PC-9 (cell line): ENCODE measurements at regions not wholly inside any gene's neighbourhood (a gene's known extent, or its start where the extent isn't known, plus 50 kb on each side); places are given as distances from the start of the nearest gene placed in this dataset.

Experiments
- BruUV-seq: library from RNA; stranded (reverse); fragments of 400-500 nt; replicated peaks from 2 replicates; lab custom pipeline; 2021; lab: Mats Ljungman, UMichigan
- CTCF ChIA-PET: fragments of 300-600 bp; sonication (Branson Sonifier 250); formaldehyde crosslinking; loops from one replicate; lab custom pipeline; 2022; ENCODE audit warnings: antibody characterized with exemption; lab: Charles Lee
- POLR2A ChIA-PET: fragments of 300-600 bp; sonication (Branson Sonifier 250); formaldehyde crosslinking; loops from one replicate; lab custom pipeline; 2022; ENCODE audit warnings: antibody characterized with exemption; ENCODE audit not compliant: unreplicated experiment; lab: Charles Lee
- DNase-seq, 2 experiments: peaks; one replicate each; pipeline versions ENCODE4 v3.0.0 to v3.0.0-alpha.2; 2015 to 2022; ENCODE audit warnings: mixed read lengths in 1 of 2
- H2AFZ ChIP-seq: fragments of 200-600 bp; sonication (generic); 2 replicates; pipeline ENCODE4 v1.8.1; 2017; ENCODE audit warnings: antibody characterized with exemption
- H3F3A ChIP-seq: fragments of 200-600 bp; sonication (generic); 2 replicates; pipeline ENCODE4 v1.8.1; 2017; ENCODE audit warnings: antibody characterized with exemption, mild to moderate bottlenecking, low read depth; ENCODE audit not compliant: insufficient read depth
- H3K27ac ChIP-seq: fragments of 200-600 bp; sonication (generic); 2 replicates; pipeline ENCODE4 v1.6.1; 2016; ENCODE audit warnings: mixed run types
- H3K27me3 ChIP-seq: fragments of 200-600 bp; sonication (generic); 2 replicates; pipeline ENCODE4 v1.6.1; 2016; ENCODE audit warnings: low read depth, mixed run types; ENCODE audit not compliant: insufficient read depth
- H3K36me3 ChIP-seq: fragments of 200-600 bp; sonication (generic); 2 replicates; pipeline ENCODE4 v1.6.1; 2016; ENCODE audit warnings: low read depth, mixed run types
- H3K4me1 ChIP-seq: fragments of 200-600 bp; sonication (generic); replicated peaks from 2 replicates; pipeline ENCODE4 v1.6.1; 2016; ENCODE audit warnings: mixed run types; ENCODE audit not compliant: insufficient read depth
- H3K4me2 ChIP-seq: fragments of 200-600 bp; sonication (generic); 2 replicates; pipeline ENCODE4 v1.6.1; 2017; ENCODE audit warnings: mixed run types
- H3K4me3 ChIP-seq: fragments of 200-600 bp; sonication (generic); 2 replicates; pipeline ENCODE4 v1.6.1; 2016; ENCODE audit warnings: mixed run types
- H3K79me2 ChIP-seq: fragments of 200-600 bp; sonication (generic); 2 replicates; pipeline ENCODE4 v1.6.1; 2017; ENCODE audit warnings: low read depth, mixed run types
- H3K9me2 ChIP-seq: fragments of 200-600 bp; sonication (generic); 2 replicates; pipeline ENCODE4 v1.8.1; 2017; ENCODE audit warnings: mild to moderate bottlenecking; ENCODE audit not compliant: insufficient read depth
- H3K9me3 ChIP-seq: fragments of 200-600 bp; sonication (generic); 2 replicates; pipeline ENCODE4 v1.8.1; 2016; ENCODE audit warnings: low read depth; ENCODE audit not compliant: insufficient read depth
- H4K20me1 ChIP-seq: fragments of 200-600 bp; sonication (generic); 2 replicates; pipeline ENCODE4 v1.8.1; 2017; ENCODE audit not compliant: insufficient read depth
- EZH2 ChIP-seq: fragments of 200-600 bp; sonication (generic); IDR thresholded peaks from 2 replicates; pipeline ENCODE4 v1.8.0; 2017; ENCODE audit warnings: antibody characterized with exemption, low read depth
- intact Hi-C: fragments of 100-400 bp; cut with micrococcal nuclease; formaldehyde crosslinking; loops from one replicate; pipeline ENCODE4 v1.10.0; 2022; ENCODE audit not compliant: unreplicated experiment
- TF ChIP-seq, protein P1 (sequence below): fragments of 200-600 bp; sonication (generic); conservative IDR thresholded peaks from 2 replicates; pipeline ENCODE4 v1.6.1; 2017; ENCODE audit warnings: mixed run types, antibody characterized with exemption, mild to moderate bottlenecking, moderate library complexity

DNA sequence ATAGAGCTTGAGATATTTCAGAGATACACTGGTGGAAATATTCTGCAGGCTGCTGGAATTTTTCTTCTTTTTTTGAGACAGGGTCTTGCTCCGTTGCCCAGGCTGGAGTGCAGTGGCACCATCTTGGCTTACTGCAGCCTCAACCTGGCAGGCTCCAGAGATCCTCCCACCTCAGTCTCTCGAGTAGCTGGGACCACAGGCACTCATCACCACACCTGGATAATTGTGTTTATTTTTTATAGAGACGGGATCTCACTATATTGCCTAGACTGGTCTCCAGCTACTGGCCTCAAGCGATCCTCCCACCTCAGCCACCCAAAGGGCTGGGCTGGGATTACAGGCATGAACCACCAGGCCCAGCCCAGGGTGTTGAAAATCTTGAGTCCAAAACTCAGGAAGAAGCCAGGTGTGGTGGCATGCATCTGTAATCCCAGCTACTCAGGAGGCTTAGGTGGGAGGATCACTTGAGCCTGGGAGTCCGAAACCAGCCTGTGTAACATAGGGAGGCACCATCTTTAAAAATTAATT, 55.7 kb upstream of the FOXK1 start:
- BruUV-seq = no TSS peak
- Histone ChIP-seq H3F3A (peaks cover 4% of the 10 kb centered on the region; the same call in 1 of the 2 replicates), H3K27ac (no peak overlapping the region), H3K36me3 (no peaks in the 10 kb centered on the region), H3K4me3 (no peak overlapping the region), H3K9me2 (no peaks in the 10 kb centered on the region), H3K79me2 (no peaks in the 10 kb centered on the region), H4K20me1 (no peaks in the 10 kb centered on the region), H3K9me3 (no peaks in the 10 kb centered on the region), H3K27me3 (peaks cover 39% of the 10 kb centered on the region), H2AFZ (no peak overlapping the region), H3K4me2 (no peak overlapping the region), H3K4me1 (peaks cover 3% of the 10 kb centered on the region)
- intact Hi-C loops = no loop called here
- TF ChIP-seq, protein P1, sequence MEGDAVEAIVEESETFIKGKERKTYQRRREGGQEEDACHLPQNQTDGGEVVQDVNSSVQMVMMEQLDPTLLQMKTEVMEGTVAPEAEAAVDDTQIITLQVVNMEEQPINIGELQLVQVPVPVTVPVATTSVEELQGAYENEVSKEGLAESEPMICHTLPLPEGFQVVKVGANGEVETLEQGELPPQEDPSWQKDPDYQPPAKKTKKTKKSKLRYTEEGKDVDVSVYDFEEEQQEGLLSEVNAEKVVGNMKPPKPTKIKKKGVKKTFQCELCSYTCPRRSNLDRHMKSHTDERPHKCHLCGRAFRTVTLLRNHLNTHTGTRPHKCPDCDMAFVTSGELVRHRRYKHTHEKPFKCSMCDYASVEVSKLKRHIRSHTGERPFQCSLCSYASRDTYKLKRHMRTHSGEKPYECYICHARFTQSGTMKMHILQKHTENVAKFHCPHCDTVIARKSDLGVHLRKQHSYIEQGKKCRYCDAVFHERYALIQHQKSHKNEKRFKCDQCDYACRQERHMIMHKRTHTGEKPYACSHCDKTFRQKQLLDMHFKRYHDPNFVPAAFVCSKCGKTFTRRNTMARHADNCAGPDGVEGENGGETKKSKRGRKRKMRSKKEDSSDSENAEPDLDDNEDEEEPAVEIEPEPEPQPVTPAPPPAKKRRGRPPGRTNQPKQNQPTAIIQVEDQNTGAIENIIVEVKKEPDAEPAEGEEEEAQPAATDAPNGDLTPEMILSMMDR = no peak
- TF ChIP-seq EZH2 = no peak
- POLR2A ChIA-PET = no interaction called here
- CTCF ChIA-PET = interaction anchor here (0.6 kb wide), 2 partner anchors 65 to 205 kb away, joined by 3 to 8 read pairs; no protein-coding TSS in a partner anchor
- DNase-seq = no peak

DNA sequence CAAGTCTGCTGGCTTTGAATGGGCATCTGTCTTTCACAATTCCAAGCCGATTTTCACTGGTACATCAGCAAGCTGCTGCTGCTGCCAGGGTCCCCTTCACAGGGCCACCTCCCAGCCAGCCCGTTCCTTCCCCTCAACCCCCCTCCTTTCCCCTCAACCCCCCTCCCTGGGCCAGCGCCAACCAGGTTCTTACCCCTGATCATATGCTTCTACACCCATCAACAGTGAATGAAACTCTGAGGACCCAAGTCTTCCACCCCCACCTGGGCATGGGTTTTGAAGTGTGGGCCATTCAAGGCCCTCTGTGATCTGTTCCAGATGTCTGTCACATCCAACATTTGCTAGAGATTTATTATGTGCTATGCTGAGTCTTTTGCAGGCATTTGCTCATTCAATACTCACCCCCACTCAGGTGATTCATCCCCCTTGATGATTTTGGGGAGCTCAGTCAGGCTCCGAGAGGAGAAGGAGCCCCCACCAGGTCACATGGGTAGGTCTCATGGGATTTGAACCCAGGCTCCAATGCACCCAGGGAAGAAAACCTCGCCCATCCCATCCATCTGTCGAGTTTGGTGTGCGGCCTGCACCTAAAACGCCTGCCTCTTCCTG, 52.7 kb upstream of the FOXK1 start:
- ChIA-PET POLR2A (no interaction called here), CTCF (no interaction called here)
- no peaks in the 10 kb centered on the region for H3K36me3 ChIP-seq
- no peaks in the 10 kb centered on the region for H3K9me3 ChIP-seq
- TF ChIP-seq, protein P1 = no peak
- no peak for TF ChIP-seq EZH2
- no peak for DNase-seq
- H2AFZ ChIP-seq = no peak overlapping the region
- no peak overlapping the region for H3K4me2 ChIP-seq
- peaks cover 9% of the 10 kb centered on the region; the same call in 1 of the 2 replicates for H3F3A ChIP-seq
- H3K9me2 ChIP-seq = no peaks in the 10 kb centered on the region
- H3K79me2 ChIP-seq = no peaks in the 10 kb centered on the region
- H3K27ac ChIP-seq = no peak overlapping the region
- no TSS peak for BruUV-seq
- peaks cover 13% of the 10 kb centered on the region for H3K4me1 ChIP-seq
- H3K27me3 ChIP-seq = peaks cover 39% of the 10 kb centered on the region
- H4K20me1 ChIP-seq = no peaks in the 10 kb centered on the region
- intact Hi-C loops = no loop called here
- no peak overlapping the region for H3K4me3 ChIP-seq

DNA sequence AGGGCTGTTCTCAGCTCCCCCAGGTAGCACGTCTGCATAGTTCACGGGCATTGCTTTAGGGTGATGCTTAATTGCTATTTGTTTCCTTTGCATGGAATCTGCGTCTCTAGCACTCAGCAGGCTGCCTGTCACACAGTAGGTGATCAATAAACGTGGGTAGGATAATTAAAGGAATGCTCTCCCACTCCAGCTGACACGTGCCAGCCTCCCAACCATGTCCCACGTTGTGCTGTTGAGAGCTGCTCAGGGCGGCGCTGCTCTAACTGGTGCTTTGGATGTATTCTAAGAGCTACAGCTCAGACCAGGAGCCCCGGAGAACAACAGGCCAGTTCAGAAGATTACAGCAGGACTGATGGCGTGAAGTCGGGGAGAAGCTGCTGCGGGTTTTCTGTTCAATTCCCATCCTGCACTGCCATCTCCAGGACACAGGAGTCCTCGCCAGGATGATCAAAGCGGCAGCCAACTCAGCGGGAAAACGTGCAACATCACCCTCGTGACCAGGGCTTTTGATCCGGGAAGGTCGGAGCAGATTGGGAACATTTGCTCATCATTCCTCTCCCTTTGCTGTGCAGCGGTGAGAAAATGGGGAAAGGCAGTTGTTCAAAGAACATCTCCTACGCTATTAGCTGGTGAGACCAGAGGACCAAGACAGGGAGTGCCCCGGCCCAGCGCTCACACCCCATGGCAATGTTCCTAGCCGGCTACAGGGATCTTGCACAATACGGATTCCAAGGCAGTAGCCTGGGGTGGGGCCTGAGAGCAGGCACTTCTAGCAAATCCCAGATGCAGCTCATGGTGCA, 50.5 kb upstream of the FOXK1 start:
- H3K9me2 ChIP-seq = no peaks in the 10 kb centered on the region
- CTCF ChIA-PET = interaction anchor here (0.7 to 1.0 kb wide), 2 partner anchors 10 to 108 kb away, joined by 3 to 5 read pairs; no protein-coding TSS in a partner anchor
- H3K9me3 ChIP-seq = no peaks in the 10 kb centered on the region
- H3K4me3 ChIP-seq = peak overlapping the region; percentile 36; the same call in 1 of the 2 replicates
- no peaks in the 10 kb centered on the region for H3K79me2 ChIP-seq
- peaks cover 9% of the 10 kb centered on the region; the same call in 1 of the 2 replicates for H3F3A ChIP-seq
- H3K27me3 ChIP-seq = peaks cover 27% of the 10 kb centered on the region
- POLR2A ChIA-PET = interaction anchor here (1.4 to 1.7 kb wide), 2 partner anchors 10 to 114 kb away, joined by 11 to 16 read pairs; no protein-coding TSS in a partner anchor
- BruUV-seq = no TSS peak
- no peak overlapping the region for H3K27ac ChIP-seq
- peak overlapping the region; percentile 75 for H2AFZ ChIP-seq
- peaks cover 13% of the 10 kb centered on the region for H3K4me1 ChIP-seq
- intact Hi-C loops = loop anchor here (1.0 to 5.0 kb wide), 3 partner anchors 20 to 1759 kb away; no protein-coding TSS in a partner anchor
- H3K36me3 ChIP-seq = no peaks in the 10 kb centered on the region
- H4K20me1 ChIP-seq = no peaks in the 10 kb centered on the region
- DNase-seq = peak; percentile 76 to 79
- H3K4me2 ChIP-seq = peak overlapping the region; percentile 72
- TF ChIP-seq, protein P1 = peak; percentile 78
- TF ChIP-seq EZH2 = no peak
